D721Med (cell line): ENCODE measurements at regions not wholly inside any gene's neighbourhood (a gene's known extent, or its start where the extent isn't known, plus 50 kb on each side); places are given as distances from the start of the nearest gene placed in this dataset.

ENCODE experiments used
- DNase-seq: peaks from one replicate; pipeline ENCODE4 v3.0.0; 2011; ENCODE audit warnings: low spot score; ENCODE audit not compliant: insufficient read length
- FAIRE-seq: peaks from 2 replicates; lab custom pipeline; 2011; peaks lifted over from hg19 to GRCh38; lab: Jason Lieb, UNC
- CTCF ChIP-seq: IDR thresholded peaks from 2 replicates; pipeline ENCODE4 v1.5.1; 2012; ENCODE audit warnings: mild to moderate bottlenecking, control low read depth; ENCODE audit not compliant: insufficient read depth; ENCODE audit errors: missing control alignments

GRCh38 chr14:89531661-89532335 is 114.8 kb upstream of the FOXN3 start:
- FAIRE-seq (no peak), DNase-seq (no peak)
- no peak for TF ChIP-seq CTCF

- no peak for TF ChIP-seq CTCF
- DNase-seq (no peak), FAIRE-seq (no peak)
Observed at GRCh38 chr14:89524990-89525667, 108.1 kb upstream of the FOXN3 start.

GRCh38 chr14:89524412-89524811 is 107.4 kb upstream of the FOXN3 start:
- DNase-seq (no peak), FAIRE-seq (no peak)
- TF ChIP-seq CTCF, result no peak

- no peak for TF ChIP-seq CTCF
- DNase-seq (no peak), FAIRE-seq (no peak)
Observed at GRCh38 chr14:89521988-89522387, 105.0 kb upstream of the FOXN3 start.

GRCh38 chr14:89519040-89519439 is 102.0 kb upstream of the FOXN3 start:
- no peak for TF ChIP-seq CTCF
- FAIRE-seq, result no peak
- no peak for DNase-seq

- DNase-seq (no peak), FAIRE-seq (no peak)
- no peak for TF ChIP-seq CTCF
Observed at GRCh38 chr14:89516173-89516572, 99.1 kb upstream of the FOXN3 start.

- FAIRE-seq, result no peak
- no peak for DNase-seq
- no peak for TF ChIP-seq CTCF
Observed at GRCh38 chr14:89514601-89515000, 97.6 kb upstream of the FOXN3 start.
